HUES48 (cell line): ENCODE measurements at regions not wholly inside any gene's neighbourhood (a gene's known extent, or its start where the extent isn't known, plus 50 kb on each side); places are given as distances from the start of the nearest gene placed in this dataset.

Experiments used
- H3K27ac ChIP-seq: one replicate; pipeline ENCODE4 v1.7.0; 2013; ENCODE audit warnings: low read depth, low read length, inconsistent platforms
- H3K27me3 ChIP-seq: 2 replicates; pipeline ENCODE4 v1.6.1; 2013; ENCODE audit warnings: mild to moderate bottlenecking, low read length; ENCODE audit not compliant: control insufficient read depth, insufficient read depth
- H3K36me3 ChIP-seq: 2 replicates; pipeline ENCODE4 v1.6.1; 2013; ENCODE audit warnings: low read length; ENCODE audit not compliant: control insufficient read depth, insufficient read depth
- H3K4me1 ChIP-seq: 2 replicates; pipeline ENCODE4 v1.6.1; 2013; ENCODE audit warnings: mild to moderate bottlenecking, low read length; ENCODE audit not compliant: control insufficient read depth, insufficient read depth
- H3K4me3 ChIP-seq: 2 replicates; pipeline ENCODE4 v1.5.1; 2013; ENCODE audit warnings: mild to moderate bottlenecking, low read depth, low read length
- H3K9ac ChIP-seq: 2 replicates; pipeline ENCODE4 v1.6.1; 2013; ENCODE audit warnings: mild to moderate bottlenecking, low read depth, low read length, moderate library complexity
- H3K9me3 ChIP-seq: 2 replicates; pipeline ENCODE4 v1.6.1; 2013; ENCODE audit warnings: low read length; ENCODE audit not compliant: control insufficient read depth, insufficient read depth

DNA sequence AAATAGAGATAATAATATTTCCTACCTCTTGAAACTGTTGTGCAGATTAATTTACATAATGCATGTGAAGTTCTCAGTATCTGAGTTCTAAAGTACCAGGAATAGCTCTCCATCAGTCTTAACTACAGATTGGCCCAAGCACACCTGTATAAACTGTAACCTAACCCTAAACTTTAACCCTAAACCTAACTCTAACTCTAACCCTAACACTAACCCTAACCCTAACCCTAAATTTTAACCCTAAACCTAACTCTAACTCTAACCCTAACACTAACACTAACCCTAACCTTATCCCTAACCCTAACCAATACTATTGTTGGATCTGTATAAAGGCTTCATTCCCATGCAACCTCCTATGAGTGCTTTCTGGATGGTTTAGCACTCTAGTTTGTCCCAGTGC lies 1445.9 kb upstream of the TENM4 start:
- Histone ChIP-seq H3K27ac (no peak overlapping the region), H3K9ac (no peak overlapping the region), H3K27me3 (no peaks in the 10 kb centered on the region), H3K9me3 (no peaks in the 10 kb centered on the region), H3K4me1 (no peaks in the 10 kb centered on the region), H3K4me3 (no peak overlapping the region), H3K36me3 (no peaks in the 10 kb centered on the region)

DNA sequence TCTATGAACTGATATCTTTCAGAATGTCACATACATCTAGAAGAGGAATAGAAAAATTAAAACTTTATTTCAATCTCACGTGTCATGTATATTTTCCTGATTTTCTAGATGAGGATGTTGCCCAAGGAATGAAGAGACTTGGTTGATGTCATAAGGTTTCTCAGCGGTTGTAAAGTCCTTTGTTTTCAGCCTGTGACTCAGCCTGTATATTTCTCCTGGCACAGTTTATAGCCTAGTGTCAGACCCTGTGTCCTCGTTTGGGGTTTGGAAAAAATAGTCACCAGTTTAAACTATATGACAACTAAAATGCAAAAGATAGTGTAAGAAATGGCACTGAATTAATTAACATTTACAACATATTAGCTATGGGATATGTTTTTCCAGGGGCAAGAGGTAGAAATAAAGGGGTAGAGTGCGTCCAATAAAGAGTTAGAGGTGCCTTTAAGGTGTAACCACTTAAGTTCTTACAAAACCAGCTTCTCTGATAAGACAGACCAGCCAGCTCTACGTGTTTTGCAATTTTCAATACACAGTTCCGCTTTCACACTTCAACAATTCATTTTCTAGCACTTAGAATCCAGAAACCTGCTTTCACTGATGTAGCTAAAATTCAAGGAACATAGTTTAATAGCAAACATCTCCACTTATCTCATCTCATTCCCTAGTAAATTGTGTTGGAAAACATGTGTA lies 1432.6 kb upstream of the TENM4 start:
- no peak overlapping the region for H3K4me3 ChIP-seq
- H3K27ac ChIP-seq: no peak overlapping the region
- H3K9ac ChIP-seq: no peak overlapping the region
- H3K36me3 ChIP-seq: no peaks in the 10 kb centered on the region
- H3K4me1 ChIP-seq: no peaks in the 10 kb centered on the region
- no peaks in the 10 kb centered on the region for H3K27me3 ChIP-seq
- no peaks in the 10 kb centered on the region for H3K9me3 ChIP-seq

DNA sequence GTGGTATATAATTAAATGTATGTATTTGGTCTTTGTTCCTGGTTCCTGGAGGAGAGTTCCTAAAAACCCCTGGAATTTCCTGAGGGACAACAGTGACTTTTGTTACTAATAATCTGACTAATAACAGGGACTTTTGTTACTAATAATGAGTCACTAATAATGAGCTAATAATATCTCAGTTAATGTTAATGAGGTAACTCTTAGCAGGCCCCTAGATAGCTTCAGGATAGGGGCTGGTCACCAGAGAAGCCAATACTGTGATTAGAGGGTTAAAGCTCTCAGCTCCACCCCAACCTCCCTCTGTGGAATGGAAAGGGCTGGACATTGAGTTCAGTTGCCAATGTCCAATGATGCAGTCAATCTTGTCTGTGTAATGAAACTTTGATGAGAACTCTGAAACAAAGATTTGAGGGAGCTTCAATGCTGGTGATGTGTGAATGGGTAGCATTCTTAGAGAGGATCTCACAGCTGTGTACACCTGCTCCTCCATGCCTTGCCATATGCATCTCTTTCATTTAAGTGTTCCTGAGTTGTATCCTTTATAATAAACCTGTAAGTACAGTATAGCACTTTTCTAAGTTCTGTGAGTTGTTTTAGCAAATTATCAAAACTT lies 1431.4 kb upstream of the TENM4 start:
- Histone ChIP-seq H3K36me3 (no peaks in the 10 kb centered on the region), H3K4me1 (no peaks in the 10 kb centered on the region), H3K4me3 (no peak overlapping the region), H3K9ac (no peak overlapping the region), H3K27ac (no peak overlapping the region), H3K27me3 (no peaks in the 10 kb centered on the region), H3K9me3 (no peaks in the 10 kb centered on the region)

DNA sequence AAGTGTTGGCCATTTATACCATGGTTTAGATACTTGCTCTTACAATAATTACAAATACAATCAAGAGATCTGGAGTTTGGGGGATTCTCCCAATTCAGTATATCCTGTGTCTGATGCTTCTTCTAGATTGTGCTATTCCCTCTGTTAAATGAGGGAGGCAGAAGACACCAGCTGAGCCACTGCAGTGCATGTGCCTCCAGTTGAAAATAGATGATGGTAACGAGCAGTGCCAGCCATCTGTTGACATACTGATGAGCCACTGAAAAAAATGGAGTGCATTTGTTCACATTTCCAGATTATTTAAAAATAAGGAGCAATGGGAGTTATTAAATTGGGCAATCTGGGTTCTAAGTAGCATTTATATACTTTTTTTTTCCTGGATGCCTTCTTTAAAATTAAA lies 1428.0 kb upstream of the TENM4 start:
- H3K9ac ChIP-seq: no peak overlapping the region
- no peak overlapping the region for H3K4me3 ChIP-seq
- H3K36me3 ChIP-seq: no peaks in the 10 kb centered on the region
- H3K27ac ChIP-seq: no peak overlapping the region
- H3K9me3 ChIP-seq: no peaks in the 10 kb centered on the region
- H3K4me1 ChIP-seq: no peaks in the 10 kb centered on the region
- H3K27me3 ChIP-seq: no peaks in the 10 kb centered on the region

DNA sequence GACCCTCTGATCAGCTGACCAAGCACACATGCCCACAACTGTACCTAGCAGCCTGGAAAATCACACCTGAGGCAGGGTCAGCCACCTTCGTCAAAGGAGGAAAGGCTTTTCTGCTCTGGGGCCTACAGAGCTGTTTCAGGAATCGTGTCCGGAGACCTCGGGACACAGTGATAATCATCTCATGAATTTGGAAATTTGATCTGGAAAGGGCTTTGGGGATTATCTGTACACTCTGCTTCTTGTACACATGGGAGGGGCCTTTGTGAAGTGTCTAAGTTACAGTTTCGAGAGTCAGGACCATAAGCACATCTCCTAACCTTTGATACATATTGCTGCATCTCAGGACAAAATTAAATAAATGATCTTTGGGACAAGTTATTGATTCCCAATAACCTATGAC lies 1421.2 kb upstream of the TENM4 start:
- no peaks in the 10 kb centered on the region for H3K27me3 ChIP-seq
- H3K9ac ChIP-seq: no peak overlapping the region
- no peak overlapping the region for H3K4me3 ChIP-seq
- H3K27ac ChIP-seq: no peak overlapping the region
- H3K36me3 ChIP-seq: no peaks in the 10 kb centered on the region
- H3K4me1 ChIP-seq: no peaks in the 10 kb centered on the region
- H3K9me3 ChIP-seq: 0 out of 2 replicates have a peak, but pooled peaks cover 2% of the 10 kb centered on the region

DNA sequence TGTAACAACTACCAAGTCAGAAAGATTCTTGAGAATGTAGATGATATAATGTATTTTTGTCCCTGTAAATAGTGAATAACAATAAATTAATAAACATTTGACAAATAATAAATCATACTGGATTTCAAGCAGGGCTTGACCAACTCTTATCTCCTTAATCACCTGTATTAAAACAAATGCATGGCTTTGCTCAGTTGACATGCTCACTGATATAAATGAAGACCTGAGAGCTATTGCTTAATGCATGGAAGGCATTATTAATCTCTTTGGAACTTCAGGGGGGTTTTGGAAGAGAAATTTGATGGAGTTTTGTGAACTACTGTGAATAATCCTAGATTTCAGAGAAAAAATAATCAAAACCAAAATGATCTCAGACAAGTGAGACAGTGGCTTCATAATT lies 1420.4 kb upstream of the TENM4 start:
- Histone ChIP-seq H3K27me3 (no peaks in the 10 kb centered on the region), H3K9ac (no peak overlapping the region), H3K4me3 (no peak overlapping the region), H3K4me1 (no peaks in the 10 kb centered on the region), H3K9me3 (0 out of 2 replicates have a peak, but pooled peaks cover 2% of the 10 kb centered on the region), H3K27ac (no peak overlapping the region), H3K36me3 (no peaks in the 10 kb centered on the region)

DNA sequence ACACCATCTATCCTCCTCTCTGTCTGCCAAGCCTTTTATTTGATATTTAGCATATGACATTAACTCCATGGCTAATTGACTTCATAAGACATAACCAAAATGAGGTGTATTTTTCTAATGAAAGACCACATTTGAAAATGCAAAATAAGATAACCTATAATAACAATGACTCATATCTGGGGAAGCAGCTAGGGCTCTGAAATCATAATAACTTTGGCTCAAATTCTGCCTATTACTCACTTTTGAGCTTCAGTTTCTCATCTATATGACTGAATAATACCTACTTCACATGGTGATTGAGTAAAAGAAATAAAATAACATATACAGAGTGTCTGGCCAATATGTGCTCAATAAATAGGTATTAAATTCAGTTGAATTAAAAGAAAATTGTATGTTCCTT lies 1419.8 kb upstream of the TENM4 start:
- H3K4me3 ChIP-seq: no peak overlapping the region
- no peaks in the 10 kb centered on the region for H3K27me3 ChIP-seq

DNA sequence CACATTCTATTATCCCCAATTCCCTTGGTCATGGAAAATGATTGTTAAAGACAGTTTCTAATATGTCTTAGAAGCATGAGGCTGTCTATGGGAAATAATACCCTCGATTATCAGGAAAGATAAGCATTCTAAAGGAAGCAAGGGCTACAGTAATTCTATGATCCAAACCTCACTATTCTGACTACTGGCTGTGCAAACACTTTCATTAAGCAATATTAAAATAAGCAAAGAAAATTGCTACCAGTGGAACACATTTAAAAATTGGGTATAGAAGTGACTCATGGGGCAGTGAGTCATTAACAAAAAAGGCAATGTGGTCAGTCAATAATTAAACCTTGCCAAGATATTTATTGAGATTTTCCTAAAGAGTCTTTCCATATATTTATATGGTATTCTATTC lies 1415.2 kb upstream of the TENM4 start:
- no peak overlapping the region for H3K4me3 ChIP-seq
- no peaks in the 10 kb centered on the region for H3K36me3 ChIP-seq
- peaks cover 8% of the 10 kb centered on the region; the same call in 1 of the 2 replicates for H3K4me1 ChIP-seq
- H3K27me3 ChIP-seq: no peaks in the 10 kb centered on the region
- H3K9ac ChIP-seq: no peak overlapping the region
- H3K27ac ChIP-seq: no peak overlapping the region
- H3K9me3 ChIP-seq: 0 out of 2 replicates have a peak, but pooled peaks cover 2% of the 10 kb centered on the region

More for the DNA sequence above, 1419.8 kb upstream of the TENM4 start:
- no peaks in the 10 kb centered on the region for H3K4me1 ChIP-seq
- 0 out of 2 replicates have a peak, but pooled peaks cover 2% of the 10 kb centered on the region for H3K9me3 ChIP-seq
- no peaks in the 10 kb centered on the region for H3K36me3 ChIP-seq
- no peak overlapping the region for H3K9ac ChIP-seq
- H3K27ac ChIP-seq: no peak overlapping the region

DNA sequence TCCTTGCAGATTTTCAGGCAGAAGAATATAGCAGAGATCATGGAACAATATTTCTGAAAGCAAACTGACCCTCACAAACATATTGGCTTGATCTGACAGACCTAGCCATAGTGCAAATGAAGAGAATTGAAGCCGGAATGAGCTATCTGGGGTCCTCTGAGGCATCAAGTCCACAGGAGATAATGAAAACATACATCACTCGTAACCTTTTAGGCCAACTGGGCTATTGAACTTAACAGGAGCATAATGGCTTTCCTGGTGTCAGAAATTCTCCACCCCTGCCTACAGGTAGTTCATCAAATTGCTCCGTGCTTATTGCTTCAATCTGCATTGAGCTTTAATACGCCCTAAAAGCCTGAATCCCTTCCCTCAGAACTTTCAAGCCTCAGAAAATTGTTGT lies 1414.6 kb upstream of the TENM4 start:
- no peak overlapping the region for H3K4me3 ChIP-seq
- peaks cover 8% of the 10 kb centered on the region; the same call in 1 of the 2 replicates for H3K4me1 ChIP-seq
- 0 out of 2 replicates have a peak, but pooled peaks cover 2% of the 10 kb centered on the region for H3K9me3 ChIP-seq
- no peak overlapping the region for H3K27ac ChIP-seq
- no peaks in the 10 kb centered on the region for H3K36me3 ChIP-seq
- H3K9ac ChIP-seq: no peak overlapping the region
- H3K27me3 ChIP-seq: no peaks in the 10 kb centered on the region

DNA sequence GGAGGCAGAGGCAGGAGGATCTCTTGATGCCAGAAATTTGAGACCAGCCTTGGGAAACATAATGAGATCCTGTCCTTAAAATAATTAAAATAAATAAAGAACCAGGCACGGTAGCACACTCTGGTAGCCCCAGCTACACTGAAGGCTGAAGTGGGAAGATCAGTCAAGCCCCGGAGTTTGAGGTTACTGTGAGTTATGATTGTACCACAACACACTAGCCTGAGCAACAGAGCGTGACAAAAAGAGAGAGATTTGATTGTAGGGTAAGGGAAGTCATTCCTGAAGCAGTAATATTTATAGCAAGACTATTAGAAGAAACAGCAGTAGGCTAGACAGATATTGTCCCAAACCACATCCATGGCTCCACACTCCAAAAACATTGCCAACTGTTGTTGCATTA lies 1408.4 kb upstream of the TENM4 start:
- H3K4me3 ChIP-seq: no peak overlapping the region
- no peak overlapping the region for H3K9ac ChIP-seq
- H3K36me3 ChIP-seq: no peaks in the 10 kb centered on the region
- no peaks in the 10 kb centered on the region for H3K27me3 ChIP-seq
- no peak overlapping the region for H3K27ac ChIP-seq
- no peaks in the 10 kb centered on the region for H3K9me3 ChIP-seq
- peaks cover 8% of the 10 kb centered on the region; the same call in 1 of the 2 replicates for H3K4me1 ChIP-seq

DNA sequence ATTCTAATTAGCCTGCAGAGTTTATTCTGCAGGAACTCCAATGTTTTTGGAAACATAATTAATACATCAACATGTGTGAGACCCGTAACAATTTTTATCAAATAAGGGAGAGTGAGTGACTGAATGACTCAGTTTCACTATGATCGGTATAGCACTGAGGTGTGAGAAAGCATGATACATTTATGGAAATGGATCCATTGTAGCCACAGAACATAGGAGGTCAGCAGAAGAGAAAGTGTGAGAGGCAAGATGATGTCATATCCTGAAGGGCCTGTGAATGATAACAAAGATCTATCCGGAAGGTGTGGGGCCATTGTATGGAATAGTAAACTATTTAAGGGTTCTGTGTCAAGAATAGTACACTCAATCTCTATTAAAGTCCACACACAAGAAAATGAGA lies 1406.1 kb upstream of the TENM4 start:
- H3K27ac ChIP-seq: no peak overlapping the region
- H3K9ac ChIP-seq: no peak overlapping the region
- H3K9me3 ChIP-seq: no peaks in the 10 kb centered on the region
- H3K36me3 ChIP-seq: no peaks in the 10 kb centered on the region
- H3K4me3 ChIP-seq: no peak overlapping the region
- no peaks in the 10 kb centered on the region for H3K4me1 ChIP-seq
- H3K27me3 ChIP-seq: no peaks in the 10 kb centered on the region
